ENCODE measurements at regions not wholly inside any gene's neighbourhood (a gene's known extent, or its start where the extent isn't known, plus 50 kb on each side); places are given as distances from the start of the nearest gene placed in this dataset.

GRCh38 chr1:185570962-185571361 lies 163.2 kb upstream of the HMCN1 start:
- no peaks in the 10 kb centered on the region for H3K4me1 ChIP-seq
- H3K36me3 ChIP-seq (ENCODE audit: low read depth, missing control alignments), result no peaks in the 10 kb centered on the region
- H3K9me3 ChIP-seq, result no peaks in the 10 kb centered on the region
- no peak overlapping the region for H3K27ac ChIP-seq
- no peaks in the 10 kb centered on the region for H3K27me3 ChIP-seq
- 97 to 99% methylated on average over 5 of the region's 5 CpGs for WGBS, 2 donors
- intact Hi-C loops (cut with DNase I; ENCODE audit: low total_unique reads), result no loop called here
- H3K4me3 ChIP-seq, result no peak overlapping the region
- no peak for DNase-seq
- TF ChIP-seq, protein P1, sequence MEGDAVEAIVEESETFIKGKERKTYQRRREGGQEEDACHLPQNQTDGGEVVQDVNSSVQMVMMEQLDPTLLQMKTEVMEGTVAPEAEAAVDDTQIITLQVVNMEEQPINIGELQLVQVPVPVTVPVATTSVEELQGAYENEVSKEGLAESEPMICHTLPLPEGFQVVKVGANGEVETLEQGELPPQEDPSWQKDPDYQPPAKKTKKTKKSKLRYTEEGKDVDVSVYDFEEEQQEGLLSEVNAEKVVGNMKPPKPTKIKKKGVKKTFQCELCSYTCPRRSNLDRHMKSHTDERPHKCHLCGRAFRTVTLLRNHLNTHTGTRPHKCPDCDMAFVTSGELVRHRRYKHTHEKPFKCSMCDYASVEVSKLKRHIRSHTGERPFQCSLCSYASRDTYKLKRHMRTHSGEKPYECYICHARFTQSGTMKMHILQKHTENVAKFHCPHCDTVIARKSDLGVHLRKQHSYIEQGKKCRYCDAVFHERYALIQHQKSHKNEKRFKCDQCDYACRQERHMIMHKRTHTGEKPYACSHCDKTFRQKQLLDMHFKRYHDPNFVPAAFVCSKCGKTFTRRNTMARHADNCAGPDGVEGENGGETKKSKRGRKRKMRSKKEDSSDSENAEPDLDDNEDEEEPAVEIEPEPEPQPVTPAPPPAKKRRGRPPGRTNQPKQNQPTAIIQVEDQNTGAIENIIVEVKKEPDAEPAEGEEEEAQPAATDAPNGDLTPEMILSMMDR (IDR thresholded peaks at IDR 0.05), result no peak
- no peak for TF ChIP-seq POLR2A (IDR thresholded peaks at IDR 0.05)

GRCh38 chr1:185568155-185569123 lies 165.8 kb upstream of the HMCN1 start:
- Histone ChIP-seq H3K4me1 (no peaks in the 10 kb centered on the region), H3K4me3 (no peak overlapping the region), H3K36me3 (ENCODE audit: low read depth, missing control alignments) (no peaks in the 10 kb centered on the region), H3K27me3 (no peaks in the 10 kb centered on the region), H3K9me3 (no peaks in the 10 kb centered on the region), H3K27ac (no peak overlapping the region)
- no peak for TF ChIP-seq POLR2A (IDR thresholded peaks at IDR 0.05)
- TF ChIP-seq, protein P1 (IDR thresholded peaks at IDR 0.05), result no peak
- no peak for DNase-seq
- 84 to 91% methylated on average over 3 of the region's 3 CpGs for WGBS, 2 donors
- intact Hi-C loops (cut with DNase I; ENCODE audit: low total_unique reads), result no loop called here

GRCh38 chr1:185567440-185567839 lies 166.8 kb upstream of the HMCN1 start:
- no peaks in the 10 kb centered on the region for H3K9me3 ChIP-seq
- no peak overlapping the region for H3K4me3 ChIP-seq
- H3K27ac ChIP-seq, result no peak overlapping the region
- H3K27me3 ChIP-seq, result no peaks in the 10 kb centered on the region
- WGBS, 2 donors, result 58 to 64% methylated on average over 2 of the region's 2 CpGs
- no peaks in the 10 kb centered on the region for H3K4me1 ChIP-seq
- no peaks in the 10 kb centered on the region for H3K36me3 ChIP-seq (ENCODE audit: low read depth, missing control alignments)
- no peak for TF ChIP-seq POLR2A (IDR thresholded peaks at IDR 0.05)
- TF ChIP-seq, protein P1 (IDR thresholded peaks at IDR 0.05), result no peak
- DNase-seq, result no peak
- intact Hi-C loops (cut with DNase I; ENCODE audit: low total_unique reads), result no loop called here

DNA sequence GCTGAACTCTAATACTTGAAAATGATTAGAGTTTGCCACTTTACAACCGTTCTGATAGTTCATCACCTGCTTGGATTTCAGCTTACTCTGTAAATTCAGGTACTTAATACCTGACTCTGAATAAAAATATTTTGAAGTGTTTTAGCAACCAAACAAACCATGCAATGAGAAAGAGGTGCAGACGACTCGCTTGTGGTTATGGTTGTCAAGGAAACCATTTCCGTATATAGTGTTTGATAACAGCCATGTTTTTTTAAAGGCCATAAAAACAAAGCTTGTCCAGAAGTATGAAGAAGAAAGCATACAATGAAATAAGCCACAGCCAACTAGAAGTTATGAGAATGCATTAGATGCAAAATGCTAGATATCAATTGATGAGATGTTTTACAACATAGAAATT lies 167.2 kb upstream of the HMCN1 start:
- Histone ChIP-seq H3K4me1 (no peaks in the 10 kb centered on the region), H3K27ac (no peak overlapping the region), H3K9me3 (no peaks in the 10 kb centered on the region), H3K27me3 (no peaks in the 10 kb centered on the region), H3K4me3 (no peak overlapping the region), H3K36me3 (ENCODE audit: low read depth, missing control alignments) (no peaks in the 10 kb centered on the region)
- TF ChIP-seq, protein P1 (IDR thresholded peaks at IDR 0.05), result no peak
- no peak for TF ChIP-seq POLR2A (IDR thresholded peaks at IDR 0.05)
- no peak for DNase-seq
- WGBS, 2 donors, result 46 to 47% methylated on average over 4 of the region's 4 CpGs
- intact Hi-C loops (cut with DNase I; ENCODE audit: low total_unique reads), result no loop called here

- Histone ChIP-seq H3K27me3 (no peaks in the 10 kb centered on the region), H3K4me3 (no peak overlapping the region), H3K36me3 (ENCODE audit: low read depth, missing control alignments) (no peaks in the 10 kb centered on the region), H3K9me3 (no peaks in the 10 kb centered on the region), H3K4me1 (no peaks in the 10 kb centered on the region), H3K27ac (no peak overlapping the region)
- 82% methylated on average over 5 of the region's 5 CpGs for WGBS, 2 donors
- DNase-seq, result no peak
- intact Hi-C loops (cut with DNase I; ENCODE audit: low total_unique reads), result no loop called here
- TF ChIP-seq POLR2A (IDR thresholded peaks at IDR 0.05), result no peak
- TF ChIP-seq, protein P1 (IDR thresholded peaks at IDR 0.05), result no peak
Measured at GRCh38 chr1:185565302-185565701, 168.9 kb upstream of the HMCN1 start.
